ENCODE measurements at regions not wholly inside any gene's neighbourhood (a gene's known extent, or its start where the extent isn't known, plus 50 kb on each side); places are given as distances from the start of the nearest gene placed in this dataset.

DNA sequence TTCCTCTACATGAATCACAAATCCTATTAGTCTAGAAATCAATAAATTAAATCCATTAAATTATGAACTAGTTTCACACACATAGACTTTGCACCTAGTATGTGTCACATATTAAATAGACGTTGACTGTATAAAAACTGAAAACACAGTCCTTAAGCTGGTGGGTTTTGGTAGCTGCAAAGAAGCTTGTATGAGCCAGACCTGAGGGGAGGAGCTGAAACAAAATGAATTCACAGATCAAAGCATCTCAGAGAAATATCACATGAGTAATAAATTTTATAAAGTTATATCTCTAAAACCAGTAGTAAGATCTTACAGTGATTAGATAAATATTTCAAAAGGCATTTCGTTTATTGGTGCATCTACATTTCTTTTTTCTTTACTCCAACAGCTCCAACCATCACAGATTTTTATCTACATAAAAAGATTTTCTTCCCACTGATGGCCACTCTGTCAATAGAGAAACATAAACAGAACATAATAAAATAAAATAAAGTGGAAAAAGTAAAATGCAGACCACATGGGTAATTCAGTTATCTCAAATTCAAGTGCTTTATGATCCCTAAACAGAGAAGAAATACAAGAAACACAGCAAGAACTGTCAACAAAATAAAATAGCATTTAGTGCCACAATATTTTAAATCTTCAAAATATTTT is 420.0 kb upstream of the CYRIA start:
- in situ Hi-C loops (cut with MboI; ENCODE audit: low sequenced_read_pairs) = no loop called here

GRCh38 chr2:17084877-17085276 is 419.2 kb upstream of the CYRIA start:
- in situ Hi-C loops (cut with MboI; ENCODE audit: low sequenced_read_pairs) = no loop called here

- in situ Hi-C loops (cut with MboI; ENCODE audit: low sequenced_read_pairs) = no loop called here
These were observed 418.3 kb upstream of the CYRIA start for GRCh38 chr2:17083902-17084301.

DNA sequence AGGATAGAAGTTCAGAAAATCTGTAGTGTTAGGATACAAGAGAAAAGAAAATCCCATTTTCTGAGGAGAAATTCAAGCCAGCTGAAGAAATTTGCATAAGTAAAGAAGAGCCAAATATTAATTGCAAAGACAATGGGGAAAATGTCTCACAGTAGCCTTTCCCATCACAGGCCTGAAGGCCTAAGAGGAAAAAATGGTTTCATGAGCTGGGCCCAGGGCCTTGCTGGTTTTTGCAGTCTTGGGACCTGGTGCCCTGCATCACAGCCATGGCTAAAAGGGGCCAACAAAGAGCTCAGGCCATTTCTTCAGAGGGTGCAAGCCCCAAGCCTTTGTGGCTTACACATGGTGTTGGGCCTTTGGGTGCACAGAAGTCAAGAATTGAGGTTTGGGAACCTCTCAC is 413.6 kb upstream of the CYRIA start:
- in situ Hi-C loops (cut with MboI; ENCODE audit: low sequenced_read_pairs) = no loop called here

- in situ Hi-C loops (cut with MboI; ENCODE audit: low sequenced_read_pairs) = no loop called here
These were observed 410.9 kb upstream of the CYRIA start for GRCh38 chr2:17076533-17076932.

DNA sequence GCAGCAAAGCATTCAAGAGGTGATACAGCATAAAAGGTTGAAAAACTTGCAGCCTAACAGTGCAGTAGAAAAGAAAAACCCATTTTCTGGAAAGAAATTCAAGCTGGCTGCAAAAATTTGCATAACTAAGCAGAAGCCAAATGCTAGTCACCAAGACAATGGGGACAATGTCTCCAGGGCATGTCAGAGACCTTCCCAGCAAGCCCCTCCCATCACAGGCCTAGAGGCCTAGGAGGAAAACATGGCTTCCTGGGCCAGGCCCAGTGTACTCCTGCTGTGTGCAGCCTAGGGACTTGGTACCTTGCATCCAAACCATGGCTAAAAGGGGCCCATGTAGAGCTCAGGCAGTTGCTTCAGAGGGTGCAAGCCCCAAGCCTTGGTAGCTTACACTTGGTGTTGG is 405.1 kb upstream of the CYRIA start:
- in situ Hi-C loops (cut with MboI; ENCODE audit: low sequenced_read_pairs) = no loop called here

DNA sequence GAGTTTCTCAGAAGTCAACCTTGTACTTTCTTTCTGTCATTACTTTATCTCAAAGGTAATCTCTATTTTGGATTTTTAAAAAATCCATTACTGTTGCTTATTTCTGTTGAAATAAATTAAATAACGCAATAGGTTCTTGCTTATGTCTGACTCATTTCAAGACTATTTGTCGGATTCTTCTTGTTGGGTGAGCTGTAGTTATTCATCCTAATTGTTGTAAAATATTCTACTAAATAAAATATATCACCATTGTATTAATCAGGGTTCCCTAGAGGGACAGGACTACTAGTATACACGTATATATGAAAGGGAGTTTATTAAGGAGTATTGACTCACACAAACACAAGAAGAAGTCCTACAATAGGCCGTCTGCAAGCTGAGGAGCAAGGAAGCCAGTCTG is 403.9 kb upstream of the CYRIA start:
- in situ Hi-C loops (cut with MboI; ENCODE audit: low sequenced_read_pairs) = no loop called here

DNA sequence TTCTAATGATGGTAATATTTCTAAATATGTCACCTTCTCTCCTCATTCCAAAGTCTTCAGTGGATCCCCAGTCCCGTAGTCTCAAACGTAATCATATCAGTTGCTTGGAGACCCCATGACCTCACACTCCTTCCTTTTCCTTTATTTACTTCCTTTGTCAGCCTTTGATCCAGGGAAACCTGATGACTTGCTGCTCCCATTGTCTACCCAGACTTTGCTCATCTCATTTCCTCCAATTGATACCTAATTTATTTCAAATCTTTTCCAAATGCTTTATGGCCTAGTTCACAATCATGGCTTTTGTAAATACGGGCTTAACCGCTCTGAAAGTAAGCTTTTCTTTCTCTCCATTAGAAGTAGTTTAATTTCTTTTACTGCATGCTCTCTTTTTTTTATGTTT is 402.4 kb upstream of the CYRIA start:
- in situ Hi-C loops (cut with MboI; ENCODE audit: low sequenced_read_pairs) = no loop called here

DNA sequence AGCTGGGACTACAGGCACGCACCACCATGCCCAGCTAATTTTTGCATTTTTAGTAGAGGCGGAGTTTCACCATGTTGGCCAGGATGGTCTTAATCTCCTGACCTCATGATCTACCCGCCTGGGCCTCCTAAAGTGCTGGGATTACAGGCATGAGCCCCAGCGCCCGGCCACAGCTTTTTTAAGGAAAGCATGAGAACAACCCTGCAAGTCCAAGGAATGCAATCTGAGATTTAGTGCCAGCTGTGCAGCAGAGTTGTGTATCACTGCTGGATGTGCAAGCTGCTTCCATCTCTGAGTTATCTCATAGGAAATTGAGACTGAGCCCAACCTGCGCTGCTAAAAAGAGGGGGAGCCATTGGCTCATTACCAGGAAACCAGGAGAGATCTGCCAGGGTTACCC is 399.9 kb upstream of the CYRIA start:
- in situ Hi-C loops (cut with MboI; ENCODE audit: low sequenced_read_pairs) = no loop called here

GRCh38 chr2:17061028-17061427 is 395.4 kb upstream of the CYRIA start:
- in situ Hi-C loops (cut with MboI; ENCODE audit: low sequenced_read_pairs) = no loop called here

DNA sequence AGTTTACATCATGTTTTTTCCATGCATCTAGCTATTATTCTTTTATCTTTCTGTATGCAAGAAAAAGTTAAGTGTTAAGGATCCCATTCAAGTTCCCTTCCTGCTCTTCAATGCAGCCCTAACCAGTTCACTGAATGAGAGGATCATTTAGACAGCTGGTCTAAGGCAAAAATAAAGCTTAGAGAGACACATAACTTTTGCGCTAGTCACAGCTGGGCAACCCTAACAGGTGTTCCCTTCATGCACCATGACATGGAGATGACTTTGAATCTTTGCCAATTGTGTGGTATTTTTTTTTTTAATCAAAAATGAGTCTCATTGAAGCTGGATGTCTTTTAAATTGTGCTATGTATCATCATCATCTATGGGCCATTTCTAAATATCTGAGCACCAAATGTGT is 393.8 kb upstream of the CYRIA start:
- in situ Hi-C loops (cut with MboI; ENCODE audit: low sequenced_read_pairs) = no loop called here

DNA sequence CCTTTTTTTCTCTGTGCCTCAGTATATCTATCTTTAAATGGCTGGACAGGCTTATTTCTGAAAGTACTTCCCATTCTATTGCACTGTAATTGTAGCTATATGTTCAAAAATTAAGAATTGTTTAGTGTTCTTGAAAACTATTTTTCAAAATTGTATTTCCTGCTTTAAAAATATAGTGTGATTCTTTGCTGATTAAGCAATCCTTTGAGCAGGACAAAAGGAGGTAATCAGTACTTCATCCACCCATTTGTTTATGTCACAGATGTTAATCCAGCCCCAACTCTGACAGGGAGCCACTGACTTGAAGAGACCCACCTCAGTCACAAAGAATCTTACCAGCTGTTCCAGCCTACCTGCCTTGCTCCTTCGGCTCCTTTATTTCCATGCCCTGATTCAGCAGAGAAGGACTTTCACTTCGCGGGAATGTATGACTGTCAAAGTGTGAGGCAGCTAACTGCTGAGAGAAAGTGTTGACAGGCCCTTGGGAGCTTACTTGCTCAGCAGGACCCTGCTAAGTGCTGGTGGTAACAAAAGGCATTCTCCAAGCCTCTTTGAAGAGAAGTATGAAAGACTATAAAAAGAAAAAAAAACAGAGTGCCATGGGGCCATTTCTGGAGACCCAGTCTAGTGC is 393.3 kb upstream of the CYRIA start:
- in situ Hi-C loops (cut with MboI; ENCODE audit: low sequenced_read_pairs) = no loop called here

DNA sequence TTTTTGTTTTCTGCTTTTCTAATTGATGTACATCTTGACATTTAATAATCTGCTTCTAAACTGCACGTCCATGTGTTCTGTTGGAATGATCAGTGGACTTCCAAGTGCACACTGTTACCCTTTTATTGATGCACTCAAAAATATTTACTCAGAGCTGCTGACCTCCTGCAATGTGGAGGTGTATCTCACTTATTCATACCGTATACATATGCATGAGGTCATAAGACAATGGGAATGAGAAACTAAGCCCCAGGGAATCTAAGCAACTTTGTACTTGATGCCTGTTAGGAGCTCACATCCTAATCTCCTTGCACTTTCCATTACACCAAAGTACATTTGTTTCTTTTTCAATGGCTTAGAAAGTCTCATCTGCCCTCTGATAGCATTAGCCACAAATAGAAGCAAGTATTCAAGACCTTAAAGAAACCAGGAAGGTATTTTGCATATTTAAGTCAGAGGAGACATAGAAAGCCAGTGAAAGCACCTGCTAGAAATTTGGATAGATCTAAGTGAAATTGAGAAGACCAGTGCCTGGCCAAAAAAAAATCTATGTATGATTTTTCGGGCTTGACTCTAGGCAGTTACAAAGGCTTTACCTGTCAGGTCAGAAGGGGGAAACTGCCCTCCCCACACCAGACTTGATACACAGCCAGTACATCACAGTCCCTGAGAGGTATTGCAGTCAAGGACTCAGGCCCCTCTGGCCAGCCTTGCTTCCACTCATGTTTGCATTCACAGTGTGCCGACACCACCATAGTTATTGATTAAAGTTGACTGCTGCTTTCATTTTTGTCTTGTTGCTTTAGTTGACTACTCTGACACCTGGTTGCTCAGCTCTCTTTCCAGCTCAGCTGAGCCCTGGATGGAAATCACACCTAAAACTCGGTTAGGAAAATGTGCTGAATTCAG is 391.7 kb upstream of the CYRIA start:
- in situ Hi-C loops (cut with MboI; ENCODE audit: low sequenced_read_pairs) = no loop called here

DNA sequence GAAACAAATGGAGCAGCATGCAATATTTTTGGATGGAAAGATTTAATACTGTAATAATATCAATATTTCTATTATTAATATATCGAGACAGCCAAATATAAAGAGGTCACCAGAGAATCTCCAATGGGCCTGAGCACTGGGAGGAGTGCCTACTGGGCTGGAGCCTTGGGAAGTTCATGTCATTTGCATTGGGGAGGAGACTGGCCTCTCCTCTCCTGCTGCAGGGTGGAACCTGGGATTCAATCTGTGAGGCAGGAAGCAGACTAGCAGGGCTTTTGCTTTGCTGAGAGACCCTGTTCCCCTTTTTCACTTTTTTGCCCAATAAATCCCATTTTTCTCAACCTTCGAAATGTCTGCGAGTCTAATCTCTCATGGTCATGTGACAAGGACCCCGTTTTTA is 390.6 kb upstream of the CYRIA start:
- in situ Hi-C loops (cut with MboI; ENCODE audit: low sequenced_read_pairs) = no loop called here

- in situ Hi-C loops (cut with MboI; ENCODE audit: low sequenced_read_pairs) = no loop called here
These were observed 386.4 kb upstream of the CYRIA start for GRCh38 chr2:17052001-17052400.

- in situ Hi-C loops (cut with MboI; ENCODE audit: low sequenced_read_pairs) = no loop called here
These were observed 385.9 kb upstream of the CYRIA start for GRCh38 chr2:17051538-17051937.

GRCh38 chr2:17043173-17043572 is 377.5 kb upstream of the CYRIA start:
- in situ Hi-C loops (cut with MboI; ENCODE audit: low sequenced_read_pairs) = no loop called here

GRCh38 chr2:17036361-17036760 is 370.7 kb upstream of the CYRIA start:
- in situ Hi-C loops (cut with MboI; ENCODE audit: low sequenced_read_pairs) = no loop called here

DNA sequence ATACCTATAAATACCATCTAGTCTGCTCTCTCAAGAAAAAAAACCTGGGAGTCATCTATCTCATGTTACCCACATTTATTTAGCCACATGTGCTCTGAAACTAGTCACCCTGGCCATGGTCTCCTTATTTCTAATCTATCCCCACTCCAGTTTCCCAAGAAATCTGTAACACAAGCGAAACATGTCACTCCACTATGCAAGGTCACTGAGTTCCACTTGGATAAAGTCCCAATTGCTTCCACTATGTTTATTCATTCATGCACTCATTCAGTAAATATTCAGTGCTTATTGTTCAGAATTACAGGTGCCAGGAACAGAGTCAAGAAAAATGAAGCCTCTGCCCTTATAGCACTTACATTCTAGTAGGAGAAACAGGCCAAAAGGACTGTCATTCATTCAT is 369.4 kb upstream of the CYRIA start:
- in situ Hi-C loops (cut with MboI; ENCODE audit: low sequenced_read_pairs) = no loop called here

DNA sequence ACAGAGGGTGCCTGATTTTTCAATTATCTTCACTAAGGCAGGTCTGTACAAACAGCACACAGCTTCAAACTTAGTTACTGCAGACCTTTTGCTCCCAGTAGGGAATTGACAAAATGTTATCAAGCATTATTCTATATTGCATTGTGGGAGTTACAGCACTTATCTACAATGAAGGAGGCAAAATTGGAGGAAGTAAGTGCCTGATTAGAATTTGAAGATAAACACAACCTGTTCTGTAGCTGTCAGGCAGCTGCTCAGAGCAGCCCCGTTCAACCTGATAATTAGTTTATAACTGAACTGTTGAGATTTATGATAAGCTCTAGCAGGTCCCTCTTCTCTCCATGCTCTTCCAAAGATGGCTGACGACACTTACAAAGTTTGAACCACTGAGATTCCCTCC is 364.4 kb upstream of the CYRIA start:
- in situ Hi-C loops (cut with MboI; ENCODE audit: low sequenced_read_pairs) = no loop called here

DNA sequence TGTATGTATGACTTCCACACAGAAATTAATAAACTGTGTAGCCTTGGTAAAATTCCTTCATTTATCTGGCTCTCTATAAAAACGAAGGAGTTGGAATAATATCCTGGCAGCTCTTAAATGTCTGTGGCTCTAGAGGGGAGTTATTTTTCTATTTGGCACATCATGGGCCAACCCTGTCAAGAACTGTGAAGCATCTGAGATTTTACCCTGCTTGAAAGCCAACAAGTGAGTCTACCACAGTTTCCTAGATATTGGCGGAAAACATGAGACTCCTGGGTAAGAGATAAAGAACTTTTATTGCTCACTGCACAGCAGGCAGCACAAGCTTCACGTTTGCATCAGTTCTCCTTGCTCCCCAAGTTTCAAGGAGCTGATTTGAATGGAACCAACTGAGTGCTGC is 346.7 kb upstream of the CYRIA start:
- in situ Hi-C loops (cut with MboI; ENCODE audit: low sequenced_read_pairs) = no loop called here

DNA sequence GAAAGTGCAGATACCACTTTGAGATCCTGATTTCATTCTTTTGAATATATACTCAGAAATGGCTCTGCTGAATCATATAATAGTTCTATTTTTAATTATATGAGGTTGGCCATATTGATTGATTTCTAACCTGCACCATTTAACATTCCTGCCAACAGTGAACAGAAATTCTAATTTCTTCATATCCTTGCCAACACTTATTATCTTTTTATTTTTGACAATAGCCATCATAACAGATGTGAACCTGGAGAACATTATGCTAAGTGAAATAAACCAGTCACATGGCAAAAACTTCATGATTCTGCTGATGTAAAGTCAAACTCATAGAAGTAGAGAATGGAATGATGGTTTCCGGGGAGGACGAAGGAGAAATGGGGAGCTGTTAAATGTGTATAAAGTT is 344.5 kb upstream of the CYRIA start:
- in situ Hi-C loops (cut with MboI; ENCODE audit: low sequenced_read_pairs) = no loop called here
